ENCODE measurements at regions not wholly inside any gene's neighbourhood (a gene's known extent, or its start where the extent isn't known, plus 50 kb on each side); places are given as distances from the start of the nearest gene placed in this dataset.

- H3K27me3 ChIP-seq: no peaks in the 10 kb centered on the region
- H3K4me1 ChIP-seq: no peaks in the 10 kb centered on the region
- H3K4me3 ChIP-seq: no peak overlapping the region
- intact Hi-C loops (cut with DNase I; ENCODE audit: low total_unique reads): no loop called here
- TF ChIP-seq CTCF (IDR thresholded peaks at IDR 0.05 in 4 of 5, conservative IDR thresholded peaks at IDR 0.05 in 1 of 5) (no peak), POLR2A (IDR thresholded peaks at IDR 0.05) (no peak)
- H3K9me3 ChIP-seq: no peaks in the 10 kb centered on the region
- no peak overlapping the region for H3K27ac ChIP-seq
- H3K36me3 ChIP-seq: no peaks in the 10 kb centered on the region
- in situ Hi-C loops (cut with MboI; ENCODE audit: low sequenced_read_pairs in 4 of 4): no loop called here
- DNase-seq: no peak
- ATAC-seq: no peak
These were observed 448.9 kb upstream of the PABPC4L start for GRCh38 chr4:134650461-134650860.

GRCh38 chr4:134645778-134646177 lies 444.2 kb upstream of the PABPC4L start:
- no peak overlapping the region for H3K4me3 ChIP-seq
- H3K36me3 ChIP-seq: no peaks in the 10 kb centered on the region
- ATAC-seq (no peak), DNase-seq (no peak)
- no peak overlapping the region for H3K27ac ChIP-seq
- no peaks in the 10 kb centered on the region for H3K9me3 ChIP-seq
- in situ Hi-C loops (cut with MboI; ENCODE audit: low sequenced_read_pairs in 4 of 4): no loop called here
- H3K4me1 ChIP-seq: no peaks in the 10 kb centered on the region
- TF ChIP-seq POLR2A (IDR thresholded peaks at IDR 0.05): no peak
- TF ChIP-seq CTCF (IDR thresholded peaks at IDR 0.05 in 4 of 5, conservative IDR thresholded peaks at IDR 0.05 in 1 of 5): no peak
- intact Hi-C loops (cut with DNase I; ENCODE audit: low total_unique reads): no loop called here
- H3K27me3 ChIP-seq: no peaks in the 10 kb centered on the region

GRCh38 chr4:134636338-134637051 lies 434.9 kb upstream of the PABPC4L start:
- DNase-seq (no peak), ATAC-seq (no peak)
- no peak overlapping the region for H3K27ac ChIP-seq
- H3K27me3 ChIP-seq: no peaks in the 10 kb centered on the region
- H3K4me3 ChIP-seq: no peak overlapping the region
- intact Hi-C loops (cut with DNase I; ENCODE audit: low total_unique reads): loop anchor here (5.0 kb wide), 1 partner anchor 526 kb away; no protein-coding TSS in a partner anchor
- no peak for TF ChIP-seq POLR2A (IDR thresholded peaks at IDR 0.05)
- TF ChIP-seq CTCF (IDR thresholded peaks at IDR 0.05 in 4 of 5, conservative IDR thresholded peaks at IDR 0.05 in 1 of 5): no peak
- H3K4me1 ChIP-seq: no peaks in the 10 kb centered on the region
- H3K9me3 ChIP-seq: no peaks in the 10 kb centered on the region
- no peaks in the 10 kb centered on the region for H3K36me3 ChIP-seq
- in situ Hi-C loops (cut with MboI; ENCODE audit: low sequenced_read_pairs in 4 of 4): no loop called here

DNA sequence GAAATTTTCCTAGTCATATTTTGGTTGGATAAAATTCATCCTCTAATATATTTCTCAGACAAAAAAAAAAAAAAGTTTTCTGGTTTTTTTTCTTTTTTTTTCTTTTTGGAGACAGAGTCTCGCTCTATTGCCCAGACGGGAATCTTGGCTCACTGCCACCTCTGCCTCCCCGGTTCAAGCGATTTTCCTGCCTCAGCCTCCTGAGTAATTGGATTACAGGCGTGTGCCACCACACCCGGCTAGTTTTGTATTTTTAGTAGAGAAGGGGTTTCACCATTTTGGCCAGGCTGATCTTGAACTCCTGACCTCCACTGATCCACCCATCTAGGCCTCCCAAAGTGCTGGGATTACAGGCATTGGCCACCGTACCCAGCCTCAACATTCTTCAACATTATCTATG lies 432.7 kb upstream of the PABPC4L start:
- ATAC-seq (no peak), DNase-seq (no peak)
- no peaks in the 10 kb centered on the region for H3K27me3 ChIP-seq
- no peak overlapping the region for H3K27ac ChIP-seq
- H3K4me1 ChIP-seq: no peaks in the 10 kb centered on the region
- no peaks in the 10 kb centered on the region for H3K9me3 ChIP-seq
- intact Hi-C loops (cut with DNase I; ENCODE audit: low total_unique reads) (no loop called here), in situ Hi-C loops (cut with MboI; ENCODE audit: low sequenced_read_pairs in 4 of 4) (no loop called here)
- no peaks in the 10 kb centered on the region for H3K36me3 ChIP-seq
- TF ChIP-seq CTCF (IDR thresholded peaks at IDR 0.05 in 4 of 5, conservative IDR thresholded peaks at IDR 0.05 in 1 of 5) (no peak), POLR2A (IDR thresholded peaks at IDR 0.05) (no peak)
- no peak overlapping the region for H3K4me3 ChIP-seq

DNA sequence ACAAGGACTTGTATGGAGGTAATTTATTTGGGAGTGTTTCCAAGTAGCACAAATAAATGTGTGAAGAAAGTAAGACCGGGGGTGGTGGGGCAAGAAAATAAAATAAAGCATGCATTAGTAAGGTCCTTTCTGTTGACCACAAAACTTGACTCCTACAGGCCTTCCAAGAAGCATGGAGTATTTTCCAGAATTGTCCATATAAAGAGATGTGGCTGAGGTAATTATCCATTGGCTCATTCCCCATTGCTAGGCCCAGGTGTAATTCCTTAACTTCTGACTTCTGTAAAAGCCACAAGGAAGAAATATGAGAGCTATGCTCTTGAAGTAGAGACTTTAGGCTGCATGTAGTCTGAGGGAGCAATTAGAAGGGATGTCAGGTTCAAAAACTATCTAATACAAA lies 430.5 kb upstream of the PABPC4L start:
- H3K9me3 ChIP-seq: no peaks in the 10 kb centered on the region
- no peak for DNase-seq
- H3K36me3 ChIP-seq: no peaks in the 10 kb centered on the region
- in situ Hi-C loops (cut with MboI; ENCODE audit: low sequenced_read_pairs in 4 of 4): no loop called here
- ATAC-seq: no peak
- H3K27ac ChIP-seq: no peak overlapping the region
- no peaks in the 10 kb centered on the region for H3K27me3 ChIP-seq
- no peaks in the 10 kb centered on the region for H3K4me1 ChIP-seq
- no peak for TF ChIP-seq CTCF (IDR thresholded peaks at IDR 0.05 in 4 of 5, conservative IDR thresholded peaks at IDR 0.05 in 1 of 5)
- TF ChIP-seq POLR2A (IDR thresholded peaks at IDR 0.05): no peak
- H3K4me3 ChIP-seq: no peak overlapping the region
- intact Hi-C loops (cut with DNase I; ENCODE audit: low total_unique reads): no loop called here

Measured in gastrocnemius medialis (tissue), 4 donors.